DMS 273 treated with DMSO at 0.1 percent for 48 hours (cell line): ENCODE measurements at regions not wholly inside any gene's neighbourhood (a gene's known extent, or its start where the extent isn't known, plus 50 kb on each side); places are given as distances from the start of the nearest gene placed in this dataset.

ENCODE experiments used
- DNase-seq: peaks from one replicate; lab custom pipeline; 2025; lab: John Stamatoyannopoulos, UW

GRCh38 chr12:65597527-65597926 lies 226.8 kb upstream of the HMGA2 start:
- DNase-seq, result no peak

- no peak for DNase-seq
Measured at GRCh38 chr12:65598688-65599087, 225.6 kb upstream of the HMGA2 start.

- DNase-seq, result no peak
Measured at GRCh38 chr12:65602253-65602609, 222.1 kb upstream of the HMGA2 start.

GRCh38 chr12:65602610-65603295 lies 221.5 kb upstream of the HMGA2 start:
- no peak for DNase-seq

GRCh38 chr12:65603438-65604351 lies 220.6 kb upstream of the HMGA2 start:
- no peak for DNase-seq

- no peak for DNase-seq
Measured at GRCh38 chr12:65605019-65605418, 219.3 kb upstream of the HMGA2 start.

- DNase-seq, result no peak
Measured at GRCh38 chr12:65606008-65606766, 218.1 kb upstream of the HMGA2 start.

GRCh38 chr12:65607401-65607841 lies 216.9 kb upstream of the HMGA2 start:
- DNase-seq, result no peak

- DNase-seq, result no peak
Measured at GRCh38 chr12:65608319-65608916, 215.9 kb upstream of the HMGA2 start.

GRCh38 chr12:65609359-65609771 lies 214.9 kb upstream of the HMGA2 start:
- no peak for DNase-seq

- no peak for DNase-seq
Measured at GRCh38 chr12:65611396-65611795, 212.9 kb upstream of the HMGA2 start.

GRCh38 chr12:65612440-65612839 lies 211.8 kb upstream of the HMGA2 start:
- no peak for DNase-seq

- DNase-seq, result no peak
Measured at GRCh38 chr12:65613692-65614091, 210.6 kb upstream of the HMGA2 start.

GRCh38 chr12:65614259-65614889 lies 209.9 kb upstream of the HMGA2 start:
- no peak for DNase-seq

- DNase-seq, result no peak
Measured at GRCh38 chr12:65615118-65615517, 209.2 kb upstream of the HMGA2 start.

GRCh38 chr12:65616022-65616421 lies 208.3 kb upstream of the HMGA2 start:
- DNase-seq, result no peak

- DNase-seq, result no peak
Measured at GRCh38 chr12:65618588-65618987, 205.7 kb upstream of the HMGA2 start.

GRCh38 chr12:65619018-65619417 lies 205.3 kb upstream of the HMGA2 start:
- DNase-seq, result no peak

GRCh38 chr12:65620046-65620445 lies 204.2 kb upstream of the HMGA2 start:
- no peak for DNase-seq

GRCh38 chr12:65622056-65622455 lies 202.2 kb upstream of the HMGA2 start:
- DNase-seq, result no peak

- no peak for DNase-seq
Measured at GRCh38 chr12:65623507-65623906, 200.8 kb upstream of the HMGA2 start.
